ENCODE measurements at regions not wholly inside any gene's neighbourhood (a gene's known extent, or its start where the extent isn't known, plus 50 kb on each side); places are given as distances from the start of the nearest gene placed in this dataset.

DNA sequence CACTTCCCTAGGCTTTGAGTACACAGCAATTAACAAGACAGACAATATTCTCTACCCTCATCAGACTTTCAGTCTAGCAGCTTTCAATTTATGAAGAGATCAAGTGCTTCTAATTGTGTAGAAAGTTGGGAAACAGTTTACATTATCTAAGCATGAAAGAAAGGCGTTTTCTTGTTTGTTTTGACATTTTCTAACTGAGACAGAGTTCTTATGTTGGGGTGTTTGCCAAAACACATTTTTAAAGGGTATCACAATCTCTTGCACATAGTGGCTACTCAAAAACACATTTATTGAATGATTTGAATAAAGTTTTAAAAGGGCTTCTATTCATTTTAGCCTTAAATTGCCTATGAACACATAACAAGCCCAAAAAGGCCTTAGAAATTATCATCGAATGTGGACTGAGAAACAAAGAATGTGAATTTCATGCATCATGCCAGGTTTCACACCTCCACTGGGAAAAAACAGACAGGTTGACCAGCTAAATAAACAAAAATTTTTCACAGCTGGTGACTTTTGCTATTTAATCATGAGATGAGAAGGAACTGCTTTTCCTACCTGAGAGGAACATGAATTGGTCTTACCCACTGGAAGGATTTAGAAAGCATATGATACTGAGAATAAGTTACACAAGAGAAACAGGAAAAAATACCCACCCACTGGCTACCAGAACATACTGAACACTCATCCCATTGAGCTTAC, 394.5 kb upstream of the PKN2 start:
- DNase-seq (no peak), ATAC-seq (no peak)
- H3K4me1 Mint-ChIP-seq (ENCODE audit: low read depth), result no peaks in the 10 kb centered on the region
- no peak overlapping the region for H3K4me3 Mint-ChIP-seq
- H3K27me3 Mint-ChIP-seq, result no peaks in the 10 kb centered on the region
- no peak overlapping the region for H3K27ac Mint-ChIP-seq
- ChIA-PET CTCF (no interaction called here), POLR2A (no interaction called here)
- no peaks in the 10 kb centered on the region for H3K9me3 Mint-ChIP-seq
- intact Hi-C loops (cut with micrococcal nuclease), result no loop called here
- TF ChIP-seq, protein P1, sequence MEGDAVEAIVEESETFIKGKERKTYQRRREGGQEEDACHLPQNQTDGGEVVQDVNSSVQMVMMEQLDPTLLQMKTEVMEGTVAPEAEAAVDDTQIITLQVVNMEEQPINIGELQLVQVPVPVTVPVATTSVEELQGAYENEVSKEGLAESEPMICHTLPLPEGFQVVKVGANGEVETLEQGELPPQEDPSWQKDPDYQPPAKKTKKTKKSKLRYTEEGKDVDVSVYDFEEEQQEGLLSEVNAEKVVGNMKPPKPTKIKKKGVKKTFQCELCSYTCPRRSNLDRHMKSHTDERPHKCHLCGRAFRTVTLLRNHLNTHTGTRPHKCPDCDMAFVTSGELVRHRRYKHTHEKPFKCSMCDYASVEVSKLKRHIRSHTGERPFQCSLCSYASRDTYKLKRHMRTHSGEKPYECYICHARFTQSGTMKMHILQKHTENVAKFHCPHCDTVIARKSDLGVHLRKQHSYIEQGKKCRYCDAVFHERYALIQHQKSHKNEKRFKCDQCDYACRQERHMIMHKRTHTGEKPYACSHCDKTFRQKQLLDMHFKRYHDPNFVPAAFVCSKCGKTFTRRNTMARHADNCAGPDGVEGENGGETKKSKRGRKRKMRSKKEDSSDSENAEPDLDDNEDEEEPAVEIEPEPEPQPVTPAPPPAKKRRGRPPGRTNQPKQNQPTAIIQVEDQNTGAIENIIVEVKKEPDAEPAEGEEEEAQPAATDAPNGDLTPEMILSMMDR (IDR thresholded peaks at IDR 0.05), result no peak
- no peaks in the 10 kb centered on the region for H3K36me3 Mint-ChIP-seq (ENCODE audit: low read depth)

DNA sequence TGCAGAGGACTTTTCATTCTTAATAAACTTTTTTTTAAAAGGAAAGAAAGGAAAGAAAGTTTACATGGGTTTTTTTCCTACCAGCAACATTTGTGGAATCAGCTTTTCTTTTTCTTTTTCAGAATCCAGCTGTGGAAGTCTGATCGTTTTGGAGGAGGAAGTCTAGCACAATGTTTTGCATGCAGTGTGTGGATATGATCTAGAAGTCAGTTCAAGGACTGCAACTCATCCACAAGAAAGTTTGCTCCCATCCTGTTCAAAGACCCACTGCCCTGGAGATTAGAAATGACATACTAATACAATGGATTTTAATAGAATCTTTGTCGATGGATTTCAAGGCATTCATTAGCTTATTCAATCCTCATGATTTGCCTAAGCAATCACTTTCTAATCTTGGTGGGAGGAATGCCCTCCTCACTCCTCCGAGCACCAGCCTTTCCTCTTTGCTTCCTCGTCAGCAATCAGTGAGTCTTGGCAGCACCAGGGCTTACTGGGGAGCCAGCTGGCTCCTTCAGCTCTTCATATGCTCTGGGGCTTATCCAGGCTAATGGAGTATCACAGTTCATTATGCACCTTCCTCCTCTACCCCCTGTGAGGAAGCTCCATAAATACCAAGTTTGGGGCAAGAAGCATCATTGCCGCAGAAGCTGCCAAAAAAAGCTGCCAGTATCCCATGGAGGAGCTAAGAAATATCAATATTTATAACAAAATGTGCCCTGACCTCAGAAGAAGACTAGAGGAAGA, 392.3 kb upstream of the PKN2 start:
- Mint-ChIP-seq H3K4me1 (ENCODE audit: low read depth) (no peaks in the 10 kb centered on the region), H3K36me3 (ENCODE audit: low read depth) (no peaks in the 10 kb centered on the region), H3K9me3 (no peaks in the 10 kb centered on the region), H3K4me3 (no peak overlapping the region), H3K27ac (no peak overlapping the region), H3K27me3 (no peaks in the 10 kb centered on the region)
- ChIA-PET POLR2A (no interaction called here), CTCF (no interaction called here)
- TF ChIP-seq, protein P1 (IDR thresholded peaks at IDR 0.05), result no peak
- intact Hi-C loops (cut with micrococcal nuclease), result no loop called here
- ATAC-seq (no peak), DNase-seq (no peak)

DNA sequence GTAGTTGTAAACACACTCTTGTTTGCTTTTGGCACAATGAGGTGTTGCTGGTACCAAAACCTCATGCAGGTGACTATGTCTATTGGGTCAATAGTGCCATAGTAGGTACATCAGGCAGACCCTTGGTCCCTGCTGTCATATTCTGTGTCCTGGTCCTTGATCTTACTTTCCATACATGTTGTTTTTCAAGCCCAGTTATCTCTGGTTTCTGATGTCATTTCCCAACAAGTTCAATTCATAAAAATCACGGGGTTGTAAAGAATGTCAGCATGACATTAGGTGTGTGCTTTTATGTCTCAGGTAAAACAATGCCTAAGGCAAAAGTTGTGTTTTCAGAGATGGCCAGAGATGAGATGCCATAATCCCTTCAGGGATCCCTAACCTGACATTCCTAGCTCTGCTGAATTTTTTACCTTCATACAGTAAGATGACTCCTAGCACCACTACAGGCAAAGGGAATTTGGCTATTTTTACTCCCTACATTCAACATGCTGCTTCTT, 390.3 kb upstream of the PKN2 start:
- Mint-ChIP-seq H3K9me3 (no peaks in the 10 kb centered on the region), H3K27ac (no peak overlapping the region), H3K36me3 (ENCODE audit: low read depth) (no peaks in the 10 kb centered on the region), H3K4me1 (ENCODE audit: low read depth) (no peaks in the 10 kb centered on the region), H3K4me3 (no peak overlapping the region), H3K27me3 (peaks cover 2% of the 10 kb centered on the region)
- POLR2A ChIA-PET, result no interaction called here
- CTCF ChIA-PET, result no interaction called here
- no peak for DNase-seq
- TF ChIP-seq, protein P1 (IDR thresholded peaks at IDR 0.05), result no peak
- no peak for ATAC-seq
- intact Hi-C loops (cut with micrococcal nuclease), result no loop called here

DNA sequence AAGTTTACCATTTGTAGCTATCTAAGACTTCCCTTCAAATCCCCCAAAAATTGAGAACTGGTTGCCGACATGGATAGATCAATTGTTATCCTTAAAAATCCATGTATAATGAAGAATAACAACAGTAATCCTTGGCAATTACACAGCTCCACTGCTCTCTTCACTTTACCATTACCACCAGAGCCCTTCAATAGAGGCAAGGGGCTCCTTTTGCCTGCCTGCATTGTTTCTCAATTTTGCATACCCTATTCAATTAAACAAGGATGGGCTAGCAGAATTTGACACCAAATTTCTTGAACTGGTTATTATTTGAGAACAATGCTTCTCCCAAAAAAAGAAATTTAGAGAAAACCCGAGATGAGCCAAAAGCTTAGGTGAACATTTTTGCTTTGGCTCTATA, 387.8 kb upstream of the PKN2 start:
- ChIA-PET CTCF (no interaction called here), POLR2A (no interaction called here)
- Mint-ChIP-seq H3K27ac (no peak overlapping the region), H3K9me3 (no peaks in the 10 kb centered on the region), H3K4me1 (ENCODE audit: low read depth) (no peaks in the 10 kb centered on the region), H3K27me3 (peaks cover 2% of the 10 kb centered on the region), H3K4me3 (no peak overlapping the region), H3K36me3 (ENCODE audit: low read depth) (no peaks in the 10 kb centered on the region)
- TF ChIP-seq, protein P1 (IDR thresholded peaks at IDR 0.05), result no peak
- DNase-seq (no peak), ATAC-seq (no peak)
- intact Hi-C loops (cut with micrococcal nuclease), result no loop called here

DNA sequence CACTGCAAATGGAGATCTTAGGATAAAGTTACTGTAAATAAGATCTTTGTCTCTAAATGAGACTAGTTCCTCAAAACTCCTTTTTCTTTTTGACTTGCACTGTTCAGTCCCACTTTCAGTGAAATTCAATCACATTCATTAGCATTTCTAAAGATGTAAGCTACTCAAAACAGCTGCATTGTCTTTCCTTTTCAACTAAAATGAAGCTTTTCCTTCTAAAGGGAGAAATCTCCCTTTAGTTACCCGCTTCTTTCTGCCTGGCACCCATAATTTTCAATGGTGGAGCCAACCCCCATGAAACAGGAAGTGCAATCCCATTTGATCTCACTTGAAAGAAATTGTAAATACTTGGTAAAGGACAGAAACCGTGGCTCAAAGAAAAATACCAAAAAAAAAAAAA, 387.4 kb upstream of the PKN2 start:
- H3K4me3 Mint-ChIP-seq, result no peak overlapping the region
- POLR2A ChIA-PET, result no interaction called here

More for the DNA sequence above, 387.4 kb upstream of the PKN2 start:
- Mint-ChIP-seq H3K27ac (no peak overlapping the region), H3K4me1 (ENCODE audit: low read depth) (no peaks in the 10 kb centered on the region), H3K27me3 (peaks cover 2% of the 10 kb centered on the region), H3K36me3 (ENCODE audit: low read depth) (no peaks in the 10 kb centered on the region), H3K9me3 (no peaks in the 10 kb centered on the region)
- TF ChIP-seq, protein P1 (IDR thresholded peaks at IDR 0.05), result no peak
- ATAC-seq (no peak), DNase-seq (no peak)
- CTCF ChIA-PET, result no interaction called here
- intact Hi-C loops (cut with micrococcal nuclease), result no loop called here

Data from activated CD8-positive, alpha-beta T cell treated with anti-CD3 and anti-CD28 coated beads for 36 hours (primary cell).